DMS 273 (cell line): ENCODE measurements at regions not wholly inside any gene's neighbourhood (a gene's known extent, or its start where the extent isn't known, plus 50 kb on each side); places are given as distances from the start of the nearest gene placed in this dataset.

ENCODE experiments used
- DNase-seq: peaks from one replicate; lab custom pipeline; 2025; ENCODE audit not compliant: unreplicated experiment; lab: John Stamatoyannopoulos, UW

DNA sequence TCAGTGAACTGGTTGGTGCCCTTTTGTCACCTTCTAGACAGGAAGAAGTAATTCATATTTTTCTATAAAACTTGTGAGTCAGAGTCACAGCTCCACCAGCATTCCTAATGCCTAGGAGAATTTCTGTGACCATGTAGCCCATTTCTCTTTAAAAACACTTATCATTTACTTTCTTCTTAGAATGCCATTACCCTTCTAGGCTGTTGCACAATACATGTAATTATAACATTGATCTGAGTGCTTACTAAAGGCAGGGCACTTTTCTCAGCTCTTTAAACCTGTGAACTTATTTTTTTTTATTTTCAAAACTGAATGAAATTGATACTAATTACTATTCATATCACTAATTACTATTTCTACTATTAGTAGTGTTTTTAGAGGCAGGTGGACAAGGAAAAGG is 373.7 kb downstream of the TLE4 start:
- DNase-seq, result no peak

DNA sequence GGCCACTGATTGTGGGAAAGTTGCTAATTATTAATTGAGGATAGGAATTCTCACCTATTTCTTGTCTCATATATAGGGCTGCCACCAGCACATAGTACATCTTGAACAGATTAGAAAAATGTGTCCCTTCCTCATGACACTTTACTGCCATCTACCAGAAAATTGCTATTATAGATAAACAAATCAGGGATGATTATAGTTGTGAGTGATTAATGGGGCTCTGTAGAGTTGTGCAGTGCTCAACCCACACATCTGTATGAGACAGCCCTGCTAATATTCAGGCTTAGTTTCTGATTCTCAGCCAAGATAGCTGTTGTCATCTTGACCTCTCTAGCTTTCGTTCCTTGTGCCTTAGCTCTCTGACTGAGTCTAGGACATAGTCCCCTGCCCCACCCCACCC is 373.3 kb downstream of the TLE4 start:
- DNase-seq, result no peak

DNA sequence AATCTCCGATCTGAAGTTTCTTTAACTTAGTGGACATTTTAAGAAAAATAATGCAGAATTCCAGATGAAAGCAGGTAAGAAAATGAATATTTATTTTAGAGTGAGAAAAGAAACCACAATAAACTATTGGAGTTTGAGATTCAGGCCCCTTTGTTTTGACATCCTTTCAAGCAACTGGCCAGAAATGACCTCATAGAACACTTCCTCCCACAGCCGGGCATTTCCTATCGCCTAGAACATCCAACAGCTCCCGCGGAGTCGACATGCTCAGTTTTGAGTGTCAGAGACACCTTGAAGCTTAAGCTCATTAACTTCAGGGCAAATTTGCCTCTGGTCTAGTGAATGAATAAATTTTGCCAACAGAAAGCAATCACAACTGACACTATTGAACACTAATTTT is 369.2 kb downstream of the TLE4 start:
- no peak for DNase-seq

- peak; percentile 14 for DNase-seq
Measured at GRCh38 chr9:79939819-79940218, 368.1 kb downstream of the TLE4 start.

DNA sequence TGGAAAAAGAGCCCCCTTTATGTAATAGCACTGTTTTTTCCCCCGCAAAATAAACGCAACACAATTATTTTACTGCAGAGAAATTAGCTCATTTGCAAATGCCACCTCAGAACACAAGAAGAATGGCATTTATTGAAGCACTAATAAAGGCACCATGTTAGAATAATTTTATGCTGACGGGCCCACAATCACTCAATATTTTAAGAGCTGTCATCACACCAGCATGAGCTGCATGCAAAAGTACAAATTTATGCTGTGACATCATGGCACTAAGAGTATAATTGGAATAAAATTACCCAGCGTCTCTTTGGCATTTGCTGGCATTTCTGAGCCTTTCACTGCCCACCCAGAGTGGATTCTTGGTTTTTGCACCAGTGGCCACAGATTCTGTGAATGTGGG is 364.6 kb downstream of the TLE4 start:
- DNase-seq, result no peak

- DNase-seq, result no peak
Measured at GRCh38 chr9:79929285-79929684, 357.5 kb downstream of the TLE4 start.

- no peak for DNase-seq
Measured at GRCh38 chr9:79928661-79929223, 357.0 kb downstream of the TLE4 start.

DNA sequence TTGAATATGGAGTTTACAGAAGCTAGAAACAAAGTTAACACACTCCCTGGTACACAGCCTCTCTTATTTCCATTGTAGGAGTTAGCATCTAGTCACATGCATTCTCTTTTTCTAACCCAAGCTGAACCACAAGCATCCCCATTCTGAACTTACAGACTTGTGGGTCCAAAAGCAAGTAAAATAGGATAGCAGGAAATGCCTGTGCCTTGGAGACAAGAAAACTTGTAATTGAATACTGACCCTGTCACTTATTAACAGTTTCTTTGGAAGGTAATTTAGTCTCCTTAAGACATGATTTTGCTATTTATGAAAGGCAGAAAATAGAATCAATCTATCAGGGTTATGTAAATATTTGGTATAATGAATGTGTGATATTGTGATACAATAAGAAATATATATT is 353.6 kb downstream of the TLE4 start:
- no peak for DNase-seq

GRCh38 chr9:79924836-79925235 is 353.1 kb downstream of the TLE4 start:
- no peak for DNase-seq

DNA sequence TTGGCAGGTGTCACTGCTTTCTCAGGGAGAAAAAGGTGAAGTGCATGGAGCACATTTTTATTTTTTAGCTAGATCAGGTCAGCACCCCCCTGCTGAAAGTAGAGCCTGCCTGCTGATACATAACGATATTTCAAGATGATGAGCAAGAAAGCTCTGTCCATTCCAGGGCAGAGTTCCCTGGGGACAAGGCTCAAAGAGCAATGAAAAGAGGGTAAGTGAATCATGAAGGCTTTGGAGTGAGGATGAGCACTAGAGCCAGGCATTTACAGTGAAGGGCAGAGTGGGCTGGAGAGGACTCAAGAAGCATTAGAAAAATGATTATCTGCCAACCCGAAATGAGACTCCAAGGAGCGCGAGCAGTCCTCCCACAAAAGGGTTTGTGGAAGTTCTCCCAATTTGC is 345.7 kb downstream of the TLE4 start:
- no peak for DNase-seq

- DNase-seq, result no peak
Measured at GRCh38 chr9:79913867-79914266, 342.1 kb downstream of the TLE4 start.

- no peak for DNase-seq
Measured at GRCh38 chr9:79912318-79913070, 340.7 kb downstream of the TLE4 start.

DNA sequence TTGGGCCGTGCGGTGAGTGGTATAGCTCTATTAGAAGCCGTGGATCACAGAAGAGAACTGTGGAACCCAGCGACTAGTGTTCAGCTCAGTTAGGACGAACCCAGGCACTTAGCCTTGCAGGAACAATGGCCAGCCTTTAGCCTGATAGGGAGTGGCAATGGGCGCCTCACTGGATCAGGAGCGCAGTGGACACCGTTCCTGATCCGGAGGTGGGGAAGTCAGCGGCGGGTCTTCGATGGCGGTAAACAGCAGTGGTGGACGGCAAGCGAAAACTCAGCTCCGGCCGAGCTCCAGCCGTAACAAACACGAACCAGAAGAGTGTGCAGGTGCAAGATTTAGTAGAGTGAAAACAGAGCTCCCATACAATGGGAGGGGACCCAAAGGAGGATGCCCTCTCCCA is 340.0 kb downstream of the TLE4 start:
- DNase-seq, result no peak

DNA sequence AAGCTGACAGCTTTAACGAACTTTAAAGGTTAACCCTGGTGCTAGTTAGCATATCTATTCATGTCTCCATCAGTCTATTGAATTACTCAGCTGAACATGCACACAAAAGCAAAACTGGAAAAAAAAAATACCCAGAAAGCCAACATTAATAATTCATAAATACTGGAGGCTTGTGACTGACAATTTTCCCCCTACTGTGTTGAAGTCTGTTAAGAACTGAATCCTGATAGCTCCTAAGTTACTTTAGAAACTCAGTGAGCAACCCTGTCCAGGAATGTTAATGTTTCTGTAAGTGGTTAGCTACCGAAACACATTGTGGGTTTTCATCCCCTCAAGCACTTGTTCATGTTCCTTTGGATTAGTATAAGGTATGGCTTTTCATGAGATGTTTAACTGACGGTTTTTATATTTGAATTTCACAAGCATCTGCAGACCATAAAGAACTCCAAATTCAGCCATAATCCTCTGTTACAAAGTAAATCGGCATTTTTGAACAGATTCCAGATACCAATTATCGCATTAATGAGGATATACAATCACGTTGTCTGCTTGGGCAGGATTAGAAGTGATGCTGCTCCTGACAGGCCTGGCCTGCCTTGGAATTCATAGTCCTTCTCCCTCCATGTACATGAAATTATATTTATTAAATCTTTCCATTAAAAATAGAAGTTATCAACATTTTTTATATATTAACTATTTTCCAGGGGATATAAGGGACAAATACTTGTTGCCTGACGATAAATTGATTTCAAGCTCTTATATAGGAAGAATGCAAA is 331.2 kb downstream of the TLE4 start:
- DNase-seq, result no peak

- no peak for DNase-seq
Measured at GRCh38 chr9:79900754-79901153, 329.0 kb downstream of the TLE4 start.

DNA sequence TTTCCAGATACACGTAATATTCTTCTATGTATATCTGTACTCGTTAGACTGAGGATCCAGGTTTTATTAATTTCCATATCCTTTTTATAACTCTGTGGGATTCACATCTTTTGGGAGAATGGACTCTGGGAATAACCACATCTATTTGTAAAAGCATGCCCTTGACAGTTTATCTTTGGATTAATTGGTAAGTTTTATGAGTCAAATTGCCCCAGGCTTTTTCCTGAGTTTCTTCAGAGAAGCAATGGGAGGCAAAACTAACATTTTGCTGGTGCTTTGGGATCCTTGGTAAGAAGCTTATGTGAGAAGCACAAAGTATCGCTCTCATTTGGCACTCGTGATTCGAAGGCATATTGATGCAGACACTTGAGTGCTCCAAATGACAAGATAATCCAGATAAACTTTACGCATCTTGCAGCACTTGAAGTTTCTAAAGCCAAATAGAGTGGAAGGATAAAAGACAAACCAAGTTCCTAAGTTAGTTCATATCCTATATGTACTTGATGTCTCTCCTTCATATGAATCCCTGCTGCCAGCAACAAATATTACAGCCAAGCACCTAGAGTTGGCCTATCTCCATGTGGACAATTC is 324.7 kb downstream of the TLE4 start:
- DNase-seq, result no peak

DNA sequence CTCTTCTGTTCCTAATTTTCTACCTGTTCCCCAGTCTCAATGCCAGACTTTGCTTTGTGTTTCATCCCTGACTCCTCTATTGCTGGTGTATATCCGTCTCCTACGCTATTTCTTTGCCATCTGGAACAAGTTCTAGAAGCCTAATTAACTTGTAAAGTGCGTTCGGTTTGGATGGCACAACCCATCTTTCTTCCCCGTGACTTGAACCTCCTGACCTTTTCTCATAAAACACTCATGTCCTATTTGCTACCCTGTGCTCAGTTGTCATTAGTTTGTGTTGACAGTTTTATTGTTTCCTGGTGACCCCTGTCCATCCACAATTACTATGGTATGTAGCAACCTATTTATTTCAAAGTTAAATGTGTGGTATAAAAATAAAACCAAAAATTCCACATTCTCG is 323.5 kb downstream of the TLE4 start:
- DNase-seq, result no peak

GRCh38 chr9:79889369-79889768 is 317.6 kb downstream of the TLE4 start:
- no peak for DNase-seq

GRCh38 chr9:79885093-79885857 is 313.5 kb downstream of the TLE4 start:
- no peak for DNase-seq

- no peak for DNase-seq
Measured at GRCh38 chr9:79884546-79884945, 312.8 kb downstream of the TLE4 start.

DNA sequence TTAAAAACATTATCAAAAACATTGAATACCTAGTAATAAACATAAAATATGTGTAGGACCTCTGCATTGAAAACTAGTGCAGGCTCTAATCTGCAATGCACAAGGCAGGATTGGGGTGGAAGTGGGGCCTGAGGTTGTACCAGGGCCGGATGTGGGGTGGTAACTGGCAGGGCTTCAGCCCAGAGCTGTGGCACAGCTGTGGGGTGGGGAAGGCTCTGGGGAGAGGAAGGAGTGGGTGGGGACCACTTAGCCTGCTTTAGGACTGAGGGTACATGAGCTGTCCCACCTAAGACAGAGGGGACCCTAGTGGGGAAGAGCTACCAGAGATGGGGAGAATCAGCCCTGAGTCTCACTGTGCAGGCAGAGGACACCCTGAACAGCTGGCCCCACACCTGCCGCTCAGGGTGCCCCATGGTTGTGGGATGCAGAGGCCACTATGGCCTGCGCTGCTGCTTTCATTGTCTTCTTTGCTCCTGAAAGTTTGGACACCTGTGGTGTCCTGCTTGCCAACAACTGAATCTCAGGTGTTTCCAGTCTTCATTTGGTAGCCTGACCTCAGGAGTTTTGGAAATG is 311.4 kb downstream of the TLE4 start:
- no peak for DNase-seq
